GM21528 (cell line): ENCODE measurements at regions not wholly inside any gene's neighbourhood (a gene's known extent, or its start where the extent isn't known, plus 50 kb on each side); places are given as distances from the start of the nearest gene placed in this dataset.

Experiments used
- ATAC-seq: cut with Tn5 transposase; IDR thresholded peaks from one replicate; pipeline ENCODE4 v1.9.1; 2021; ENCODE audit warnings: mild to moderate bottlenecking, moderate library complexity; ENCODE audit not compliant: unreplicated experiment, low FRiP score

DNA sequence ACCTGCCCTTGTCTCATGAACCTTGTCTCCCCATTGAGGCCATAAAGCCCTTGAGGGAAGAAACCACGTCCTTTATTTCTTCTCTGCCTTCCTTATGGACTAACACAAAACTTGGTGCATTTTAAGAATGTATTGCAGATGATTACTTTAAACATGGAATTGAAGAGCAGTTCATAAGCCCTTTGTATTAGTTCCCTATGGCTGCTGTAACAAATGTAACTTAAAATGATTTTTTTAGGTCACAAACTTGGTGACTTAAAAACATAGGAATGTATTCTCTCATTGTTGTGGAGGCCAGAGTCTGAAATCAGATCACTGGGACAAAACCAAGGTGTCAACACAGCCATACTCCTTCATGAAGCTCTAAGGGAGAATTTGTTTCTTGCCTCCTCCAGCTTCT is 185.5 kb downstream of the PHLDA1 start:
- ATAC-seq = no peak

DNA sequence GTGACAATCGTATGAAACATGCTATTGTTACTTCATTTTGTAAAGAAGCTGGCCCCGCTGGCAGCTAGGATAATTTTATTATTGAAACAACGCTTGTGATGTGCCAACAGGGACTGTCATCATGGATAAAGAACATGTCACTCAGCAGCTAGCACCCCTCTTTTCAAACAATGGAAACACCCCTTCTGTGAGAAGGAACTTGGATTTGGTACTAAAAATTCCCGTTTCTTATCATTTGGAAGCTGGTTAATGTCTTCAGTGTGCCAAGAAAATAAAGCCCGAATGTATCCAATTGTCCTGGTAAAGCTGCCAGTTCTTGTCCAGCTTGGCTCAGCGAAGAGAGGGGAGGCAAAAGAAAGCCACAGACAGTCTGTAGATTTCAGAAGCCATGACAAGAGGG is 186.6 kb downstream of the PHLDA1 start:
- no peak for ATAC-seq

DNA sequence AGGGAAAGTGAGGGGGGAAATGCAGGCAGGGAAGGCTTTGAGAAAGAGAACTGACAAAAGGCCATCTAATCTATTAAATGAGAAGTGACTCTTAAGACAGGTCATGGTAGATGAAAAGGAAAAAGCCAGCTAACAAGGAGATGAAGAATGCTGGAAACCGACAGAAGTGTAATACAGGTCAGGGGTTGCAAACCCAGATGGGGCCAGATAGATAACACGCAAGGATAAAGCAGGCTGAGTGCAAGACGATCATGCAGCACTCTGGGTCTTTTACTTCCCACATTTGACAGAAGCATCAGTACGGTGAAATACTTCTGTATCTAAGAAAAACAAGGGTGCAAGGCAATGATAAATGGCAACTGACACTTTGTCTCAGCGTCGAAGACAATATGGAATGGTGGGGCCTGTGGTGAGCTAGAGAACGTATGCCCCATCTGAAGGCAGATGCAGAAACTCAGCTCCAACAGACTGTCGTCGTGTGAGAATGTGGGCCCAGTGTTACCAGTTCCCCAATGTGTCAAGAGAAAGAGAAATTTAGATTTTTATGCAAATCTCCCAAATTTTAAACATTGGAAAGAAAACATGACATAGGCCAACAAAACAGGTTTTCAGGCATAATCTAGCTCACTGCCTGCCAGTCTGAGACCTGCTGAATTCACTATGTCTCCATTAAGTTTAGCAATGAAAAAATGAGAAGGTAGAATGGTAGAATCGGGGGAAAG is 187.4 kb downstream of the PHLDA1 start:
- ATAC-seq = no peak

DNA sequence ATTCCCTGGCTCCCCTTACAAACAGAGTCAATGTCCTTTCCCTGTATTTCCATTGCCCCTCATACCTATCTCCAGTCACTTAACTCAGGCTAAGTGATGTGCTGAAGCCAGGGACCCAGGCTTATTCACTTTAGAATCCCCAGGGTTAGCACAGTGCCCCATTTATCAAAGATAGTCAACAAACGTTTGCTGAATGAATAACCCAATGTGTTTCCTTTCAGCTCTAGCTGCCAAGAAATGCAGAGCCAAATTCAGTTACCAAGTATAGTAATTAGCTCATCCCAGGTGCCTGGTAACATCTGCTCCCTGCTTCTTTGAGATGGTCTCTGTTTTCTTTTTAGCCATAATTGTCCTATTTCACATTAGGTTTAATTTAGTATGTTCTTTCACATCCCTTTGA is 189.5 kb downstream of the PHLDA1 start:
- ATAC-seq = no peak

DNA sequence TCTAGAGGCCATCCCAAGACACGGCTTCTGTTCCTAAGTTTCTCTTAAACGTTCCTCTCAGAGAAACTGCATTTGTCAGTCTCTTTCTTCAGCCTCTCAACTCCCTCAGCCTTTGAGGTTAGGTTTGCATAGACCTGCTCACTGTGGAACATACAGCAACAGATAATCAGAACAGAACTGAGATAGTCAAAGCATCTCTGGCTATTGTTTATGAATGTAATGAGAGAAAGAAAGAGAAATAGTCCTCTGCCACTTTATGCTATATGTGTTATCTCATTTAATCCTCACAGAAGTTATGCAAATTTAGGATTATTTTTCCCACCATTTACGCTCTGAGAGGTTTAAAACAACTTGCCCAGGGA is 190.6 kb downstream of the PHLDA1 start:
- ATAC-seq = no peak

DNA sequence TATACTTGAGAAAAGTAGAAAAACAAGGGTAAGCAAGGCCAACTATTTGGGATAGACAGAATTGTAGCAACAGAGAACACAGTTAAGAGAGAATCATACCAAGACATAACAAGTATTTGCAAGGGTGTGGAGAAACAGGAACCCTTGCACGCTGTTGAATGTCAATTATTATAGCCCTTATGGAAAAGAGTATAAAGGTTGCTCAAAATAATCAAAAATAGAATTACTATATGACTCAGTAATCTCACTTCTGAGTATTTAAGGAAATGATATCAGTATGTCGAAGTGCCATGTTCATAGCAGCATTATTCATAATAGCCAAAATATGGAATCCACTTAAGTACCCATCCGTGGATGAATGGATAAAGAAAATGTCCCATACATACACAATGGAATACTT is 193.3 kb downstream of the PHLDA1 start:
- ATAC-seq = no peak

DNA sequence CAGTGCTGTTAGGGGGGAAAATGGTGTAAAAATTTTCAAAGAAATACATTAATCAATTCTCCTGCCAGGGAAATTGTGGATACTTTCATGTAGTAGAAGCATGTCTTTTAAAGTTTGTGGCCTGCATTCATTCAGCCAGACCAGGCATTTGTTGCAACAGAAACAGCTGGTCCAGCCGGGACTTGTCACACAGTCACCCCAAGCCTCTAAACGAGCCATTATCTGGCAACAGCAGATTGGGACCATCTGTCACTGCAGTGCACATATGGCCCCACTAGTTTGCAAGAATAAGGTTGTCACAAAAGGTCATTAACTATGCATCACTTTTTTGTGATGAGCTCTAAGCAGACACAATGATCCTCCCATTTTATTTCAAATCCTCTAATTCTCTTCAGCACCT is 193.9 kb downstream of the PHLDA1 start:
- ATAC-seq = no peak

DNA sequence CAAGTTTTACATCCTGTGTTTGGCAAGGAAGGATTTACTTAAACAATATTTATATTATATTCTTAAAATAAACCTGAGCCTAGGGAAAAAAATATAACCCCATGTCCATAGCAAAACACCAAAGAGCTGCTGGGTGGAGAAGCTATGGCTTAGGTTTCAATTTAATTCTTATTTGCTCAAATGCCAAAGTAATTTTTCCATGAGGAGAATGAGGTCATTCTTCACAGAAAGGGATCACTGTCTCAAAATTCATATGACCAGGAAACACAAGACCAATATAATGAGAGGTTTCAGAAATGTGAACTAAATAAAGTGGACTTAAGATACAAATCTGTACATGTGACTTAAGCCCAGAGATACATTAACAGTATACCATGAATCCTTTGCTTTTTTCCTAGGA is 195.0 kb downstream of the PHLDA1 start:
- no peak for ATAC-seq

DNA sequence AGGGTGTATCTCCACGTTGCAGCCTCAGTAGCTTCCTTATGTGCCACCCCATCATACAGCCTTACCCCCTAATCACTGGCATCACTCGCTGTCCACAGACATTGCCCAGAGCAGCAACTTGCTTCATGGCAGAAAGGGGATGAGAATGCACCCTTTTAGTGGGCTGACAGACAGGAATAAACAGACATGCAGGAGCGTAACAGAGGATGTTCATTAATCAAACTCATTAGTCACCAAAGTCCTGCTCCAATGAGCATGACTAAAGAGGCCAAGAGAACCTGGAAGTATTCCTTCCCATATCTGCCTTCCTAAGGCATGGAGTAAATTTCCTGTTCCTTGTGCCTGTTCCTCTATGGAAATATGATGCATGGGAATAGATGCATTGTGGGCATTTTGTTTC is 197.0 kb downstream of the PHLDA1 start:
- no peak for ATAC-seq

DNA sequence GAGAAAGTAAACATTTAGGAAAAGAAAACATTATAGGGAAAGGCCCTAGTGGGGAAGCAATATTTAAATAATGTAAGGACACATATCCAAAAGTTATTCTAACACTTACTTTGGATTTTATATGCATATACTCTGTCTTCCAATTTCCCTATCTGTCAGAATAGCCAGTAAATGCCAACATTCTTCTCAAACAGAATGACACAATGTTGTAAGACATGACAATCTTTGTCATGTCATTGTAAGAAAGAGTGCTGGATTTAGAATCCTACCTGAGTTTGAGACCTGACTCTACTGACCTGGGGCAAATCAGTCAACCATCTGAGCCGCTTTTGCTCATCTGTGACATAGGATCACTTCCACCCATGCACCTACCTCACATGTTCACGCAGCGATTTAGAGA is 198.3 kb downstream of the PHLDA1 start:
- no peak for ATAC-seq

DNA sequence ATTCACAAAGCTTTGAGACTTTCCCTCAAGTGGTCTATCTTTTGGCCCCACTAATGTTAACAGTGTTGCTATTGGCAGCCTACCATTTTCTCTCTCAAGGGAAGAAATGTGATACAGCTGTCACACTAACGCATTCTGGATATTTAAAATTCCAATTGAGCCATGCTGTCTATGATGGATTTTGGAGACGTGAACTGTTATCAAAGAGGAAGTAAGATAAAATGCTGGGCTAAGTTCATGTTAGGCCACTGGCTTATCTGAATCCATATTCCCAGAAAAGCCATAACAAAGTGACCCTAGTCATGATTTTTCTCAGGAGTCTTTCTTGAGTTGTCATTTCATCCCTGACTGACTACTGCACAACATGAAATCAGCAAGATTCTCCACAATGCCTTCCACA is 200.2 kb downstream of the PHLDA1 start:
- no peak for ATAC-seq

DNA sequence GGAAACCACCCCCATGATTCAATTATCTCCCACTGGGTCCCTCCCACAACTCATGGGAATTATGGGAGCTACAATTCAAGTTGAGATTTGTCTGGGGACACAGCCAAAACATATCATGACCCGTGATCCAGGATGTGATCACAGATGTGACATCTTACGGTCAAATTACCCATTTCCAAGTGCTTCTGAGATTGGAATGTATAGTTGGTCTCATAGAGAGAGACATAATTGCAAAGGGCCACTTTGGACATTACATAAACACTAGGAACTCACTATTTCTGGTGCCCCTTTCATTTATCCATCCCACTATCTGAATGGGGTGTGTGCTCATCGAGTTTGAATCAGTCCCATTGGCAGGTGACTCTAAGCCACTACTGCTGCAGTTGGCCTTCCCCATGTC is 204.5 kb downstream of the PHLDA1 start:
- no peak for ATAC-seq

DNA sequence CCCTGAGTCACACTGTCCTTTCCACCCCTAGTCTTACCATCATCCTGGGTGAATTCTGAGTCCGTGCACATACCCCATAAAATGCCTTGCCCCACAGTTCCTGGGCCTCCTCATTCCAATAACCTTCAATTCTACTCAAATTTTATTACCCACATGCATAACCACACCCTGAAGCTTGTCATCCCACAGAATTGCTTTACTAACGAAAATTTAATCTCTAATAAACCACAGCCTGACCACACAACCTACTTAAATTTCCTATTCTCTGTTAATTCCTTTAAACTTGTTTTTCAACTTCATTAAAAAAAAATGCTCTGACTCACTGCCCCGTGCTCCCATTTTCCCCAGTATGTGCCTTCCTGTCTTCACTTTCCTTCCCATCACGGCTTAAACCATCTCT is 205.9 kb downstream of the PHLDA1 start:
- ATAC-seq = no peak

DNA sequence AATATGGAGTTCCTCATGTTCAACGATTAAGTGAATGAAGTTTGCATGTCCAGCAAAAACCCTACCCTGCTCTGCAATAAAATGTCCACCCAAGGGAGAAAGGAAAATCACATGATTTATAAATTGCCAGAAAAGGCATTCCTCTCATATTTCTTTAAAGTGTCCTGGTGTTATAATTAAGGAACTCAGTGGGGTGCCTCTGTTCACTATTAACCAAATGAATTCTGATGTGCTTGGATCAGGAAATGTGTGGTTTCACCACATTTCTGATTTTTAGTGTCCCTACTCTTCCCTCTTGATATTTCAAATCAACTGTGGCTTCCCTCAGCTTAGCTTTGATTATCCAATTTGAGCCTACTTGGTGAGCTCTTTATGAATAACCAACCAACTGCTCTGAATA is 208.1 kb downstream of the PHLDA1 start:
- no peak for ATAC-seq

DNA sequence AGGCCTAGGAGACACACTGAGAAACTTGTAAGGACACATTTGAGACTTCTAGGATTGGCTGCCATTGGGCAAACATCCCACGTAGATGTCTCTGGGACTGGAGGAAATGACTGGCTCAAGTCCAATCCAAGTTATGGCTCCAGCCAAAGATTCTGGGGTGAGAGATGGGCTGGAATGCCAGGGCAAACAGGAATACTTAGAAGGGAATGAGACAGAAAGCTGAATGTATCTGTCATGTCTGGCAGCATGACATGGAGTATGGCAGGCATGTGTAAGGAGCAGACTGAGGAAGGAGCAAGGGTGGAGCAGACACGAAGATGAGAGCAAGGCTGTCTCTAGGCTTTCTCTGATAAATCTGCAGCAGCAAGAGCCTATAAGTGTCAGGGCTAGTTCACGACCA is 209.2 kb downstream of the PHLDA1 start:
- no peak for ATAC-seq

DNA sequence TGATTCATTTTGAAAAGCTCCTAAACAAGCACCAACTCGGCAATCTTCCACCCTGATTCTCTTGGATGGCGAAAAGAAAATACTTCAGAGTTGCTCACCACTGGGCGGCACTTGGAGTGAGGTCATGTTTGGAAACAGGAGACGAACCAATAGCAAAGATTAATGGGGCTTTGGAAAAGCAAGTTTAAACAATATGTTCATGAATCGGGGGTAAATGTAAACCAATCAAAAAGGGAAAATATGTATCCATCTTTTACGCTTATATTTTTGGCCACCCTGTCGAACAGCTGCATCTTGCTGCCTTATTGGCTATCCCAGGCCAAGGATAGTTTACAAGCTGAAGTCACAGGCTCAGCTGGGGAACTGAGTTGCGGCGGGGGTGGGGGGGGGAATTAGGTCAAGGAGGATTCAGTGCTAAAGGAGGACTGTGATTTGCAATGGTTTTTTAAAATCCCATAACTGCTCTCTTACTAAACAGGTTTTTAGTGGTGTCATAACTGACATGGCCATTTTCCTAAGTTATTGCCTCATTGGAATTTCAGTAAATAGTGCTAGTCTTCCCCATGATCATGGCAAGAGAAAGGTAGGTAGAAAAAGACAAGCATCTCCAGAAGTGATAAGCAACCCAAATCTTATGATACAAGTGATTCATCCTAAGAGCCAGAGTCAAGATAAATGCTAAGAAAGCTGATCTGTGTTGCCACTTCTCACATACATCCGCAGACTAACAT is 210.6 kb downstream of the PHLDA1 start:
- no peak for ATAC-seq

DNA sequence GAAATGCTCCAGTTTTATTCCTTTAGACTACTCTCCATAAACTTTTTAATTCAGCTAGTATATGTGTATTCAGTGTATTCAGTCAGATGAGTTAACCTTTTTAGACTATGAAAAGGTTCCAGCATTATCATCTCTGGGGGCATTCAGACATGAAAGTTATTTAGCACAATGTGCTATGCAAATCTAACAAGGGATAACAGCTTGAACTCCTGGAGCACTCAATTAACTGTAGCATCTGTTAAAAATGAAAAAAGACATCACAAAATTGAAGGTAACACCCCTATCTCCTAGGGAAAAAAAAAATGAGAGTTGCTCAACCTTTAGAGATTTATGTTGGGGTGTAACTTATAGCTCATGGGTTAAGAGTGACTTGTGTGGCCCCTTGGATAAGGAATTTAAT is 211.5 kb downstream of the PHLDA1 start:
- ATAC-seq = no peak

DNA sequence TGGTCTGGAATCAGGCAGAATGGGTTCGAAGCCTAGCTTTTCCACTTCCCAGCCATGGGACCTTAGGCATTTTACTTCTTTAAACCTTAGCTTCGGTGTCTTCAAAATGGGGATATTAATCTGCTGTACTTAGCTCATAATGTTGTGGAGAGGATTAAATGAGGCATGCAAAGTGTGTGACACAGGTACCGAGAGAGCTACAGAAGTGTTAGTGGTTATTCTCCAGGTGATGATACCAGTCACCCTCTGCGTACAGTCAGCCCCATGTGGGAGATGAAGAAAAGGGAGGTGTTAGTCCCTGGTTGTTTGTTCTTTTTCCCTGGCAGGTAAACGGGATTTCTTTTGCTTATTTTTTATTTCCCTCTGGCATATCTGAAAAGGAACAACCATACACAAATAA is 212.1 kb downstream of the PHLDA1 start:
- no peak for ATAC-seq

DNA sequence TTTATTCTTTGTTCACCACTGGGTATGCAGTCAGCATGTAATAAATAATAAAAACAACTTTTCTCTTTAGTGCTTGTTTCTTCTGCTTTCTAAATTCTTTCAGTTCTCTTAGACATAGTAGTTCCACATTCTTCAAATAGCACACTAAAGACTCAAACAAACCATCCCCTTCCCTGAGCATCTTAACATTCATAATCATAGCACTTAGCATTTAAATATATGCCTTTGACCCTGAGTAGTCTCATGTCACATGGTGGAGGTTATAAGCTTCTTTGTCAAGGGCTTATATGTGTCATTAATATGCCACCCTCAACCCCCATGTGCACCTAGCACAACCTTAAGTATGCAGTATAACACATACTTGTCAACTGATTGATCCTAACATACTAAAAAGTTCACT is 212.7 kb downstream of the PHLDA1 start:
- ATAC-seq = no peak

DNA sequence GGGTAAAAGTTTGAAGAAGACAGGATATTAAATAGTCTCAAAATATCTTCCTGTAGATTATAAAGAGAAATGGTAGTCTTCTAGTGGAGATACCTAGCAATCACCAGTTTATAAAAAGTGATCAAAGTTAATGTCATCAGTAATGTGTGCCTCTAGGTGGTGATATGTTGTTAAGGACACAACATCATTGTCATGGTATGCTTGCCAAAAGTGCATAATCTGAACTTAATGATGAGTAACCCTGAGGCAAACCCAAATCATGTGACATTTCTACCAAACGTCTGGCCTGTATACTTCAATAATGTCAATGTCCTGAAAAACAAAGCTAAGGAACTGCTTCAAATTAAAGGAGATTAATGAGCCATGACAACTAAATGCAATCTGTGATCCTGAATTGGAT is 214.7 kb downstream of the PHLDA1 start:
- no peak for ATAC-seq

DNA sequence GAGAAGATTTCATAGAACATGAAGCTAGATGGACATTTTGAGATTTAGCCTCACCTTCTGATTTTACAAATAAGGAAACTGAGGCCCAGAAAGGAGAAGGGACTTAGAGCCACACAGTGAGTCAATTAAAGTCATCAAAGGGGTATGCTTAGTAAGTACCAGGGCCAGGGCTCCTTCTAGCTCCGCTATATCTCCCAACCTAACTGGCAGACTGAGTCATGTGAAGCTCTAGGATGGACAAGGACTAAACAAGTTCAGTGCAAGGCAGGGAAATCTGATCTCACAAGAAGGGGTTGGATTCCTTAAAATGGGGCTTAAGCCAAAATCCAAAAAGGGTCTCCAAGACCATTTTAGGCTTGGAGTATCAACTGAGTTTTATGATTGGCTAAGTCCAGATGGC is 215.8 kb downstream of the PHLDA1 start:
- no peak for ATAC-seq
